ENCODE measurements at regions not wholly inside any gene's neighbourhood (a gene's known extent, or its start where the extent isn't known, plus 50 kb on each side); places are given as distances from the start of the nearest gene placed in this dataset.

DNA sequence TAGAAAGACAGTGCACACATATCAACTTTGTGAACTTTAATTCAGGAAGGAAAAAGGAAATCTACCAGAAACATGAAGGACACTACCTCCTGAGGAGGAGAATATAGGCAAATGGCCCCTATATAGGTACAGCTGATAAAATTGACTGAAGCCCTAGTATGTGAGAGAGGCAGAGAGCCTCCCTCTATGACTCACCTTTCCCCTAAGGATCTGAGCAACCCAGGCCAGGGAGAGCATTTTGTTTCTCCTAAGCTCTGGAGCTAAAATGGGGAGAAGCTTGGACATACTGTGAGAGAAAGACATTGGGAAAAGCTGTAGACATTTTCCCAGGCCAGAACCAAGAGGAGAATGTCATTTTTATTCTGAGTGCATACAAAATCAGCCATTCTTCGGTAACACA, 303.5 kb downstream of the AHR start:
- intact Hi-C loops (cut with DNase I; ENCODE audit: low total_unique reads) (no loop called here), in situ Hi-C loops (cut with MboI; ENCODE audit: low sequenced_read_pairs in 4 of 4) (no loop called here)
- H3K27me3 ChIP-seq = no peaks in the 10 kb centered on the region
- DNase-seq (no peak), ATAC-seq (no peak)
- H3K36me3 ChIP-seq = no peaks in the 10 kb centered on the region
- H3K4me3 ChIP-seq = no peak overlapping the region
- no peak for TF ChIP-seq POLR2A (IDR thresholded peaks at IDR 0.05)
- H3K4me1 ChIP-seq = no peaks in the 10 kb centered on the region
- no peak overlapping the region for H3K27ac ChIP-seq
- no peaks in the 10 kb centered on the region for H3K9me3 ChIP-seq

DNA sequence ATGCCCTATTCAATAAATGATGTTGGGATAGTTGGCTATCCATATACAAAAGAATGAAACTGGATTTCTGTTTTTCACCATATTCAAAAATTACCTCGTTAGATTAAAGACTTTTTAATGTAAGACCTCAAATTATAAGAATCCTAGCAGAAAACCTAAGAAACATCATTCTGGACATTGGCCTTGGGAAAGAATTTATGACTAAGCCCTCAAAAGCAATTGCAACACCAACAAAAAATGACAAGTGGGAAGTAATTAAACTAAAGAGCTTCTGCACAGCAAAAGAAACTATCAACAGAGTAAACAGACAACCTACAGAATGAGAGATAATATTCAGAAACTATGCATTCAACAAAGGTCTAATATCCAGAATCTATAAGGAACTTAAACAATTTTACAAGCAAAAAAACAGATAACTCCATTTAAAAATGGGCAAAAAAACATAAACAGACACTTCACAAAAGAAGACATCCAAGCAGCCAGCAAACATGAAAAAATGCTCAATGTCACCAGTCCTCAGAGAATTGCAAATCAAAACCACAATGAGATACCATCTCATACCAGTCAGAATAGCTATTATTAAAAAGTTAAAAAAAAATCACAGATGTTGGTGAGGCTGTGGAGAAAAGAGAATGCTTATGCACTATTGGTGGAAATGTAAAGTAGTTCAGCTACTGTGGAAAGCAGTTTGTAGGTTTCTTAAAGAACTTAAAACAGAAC, 309.8 kb downstream of the AHR start:
- in situ Hi-C loops (cut with MboI; ENCODE audit: low sequenced_read_pairs in 4 of 4) (no loop called here), intact Hi-C loops (cut with DNase I; ENCODE audit: low total_unique reads) (no loop called here)
- TF ChIP-seq, protein P1, sequence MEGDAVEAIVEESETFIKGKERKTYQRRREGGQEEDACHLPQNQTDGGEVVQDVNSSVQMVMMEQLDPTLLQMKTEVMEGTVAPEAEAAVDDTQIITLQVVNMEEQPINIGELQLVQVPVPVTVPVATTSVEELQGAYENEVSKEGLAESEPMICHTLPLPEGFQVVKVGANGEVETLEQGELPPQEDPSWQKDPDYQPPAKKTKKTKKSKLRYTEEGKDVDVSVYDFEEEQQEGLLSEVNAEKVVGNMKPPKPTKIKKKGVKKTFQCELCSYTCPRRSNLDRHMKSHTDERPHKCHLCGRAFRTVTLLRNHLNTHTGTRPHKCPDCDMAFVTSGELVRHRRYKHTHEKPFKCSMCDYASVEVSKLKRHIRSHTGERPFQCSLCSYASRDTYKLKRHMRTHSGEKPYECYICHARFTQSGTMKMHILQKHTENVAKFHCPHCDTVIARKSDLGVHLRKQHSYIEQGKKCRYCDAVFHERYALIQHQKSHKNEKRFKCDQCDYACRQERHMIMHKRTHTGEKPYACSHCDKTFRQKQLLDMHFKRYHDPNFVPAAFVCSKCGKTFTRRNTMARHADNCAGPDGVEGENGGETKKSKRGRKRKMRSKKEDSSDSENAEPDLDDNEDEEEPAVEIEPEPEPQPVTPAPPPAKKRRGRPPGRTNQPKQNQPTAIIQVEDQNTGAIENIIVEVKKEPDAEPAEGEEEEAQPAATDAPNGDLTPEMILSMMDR (IDR thresholded peaks at IDR 0.05 in 4 of 5, conservative IDR thresholded peaks at IDR 0.05 in 1 of 5) = no peak
- TF ChIP-seq POLR2A (IDR thresholded peaks at IDR 0.05) = no peak
- H3K4me1 ChIP-seq = no peaks in the 10 kb centered on the region
- H3K36me3 ChIP-seq = no peaks in the 10 kb centered on the region
- H3K27me3 ChIP-seq = no peaks in the 10 kb centered on the region
- ATAC-seq = no peak
- H3K27ac ChIP-seq = no peak overlapping the region
- no peak overlapping the region for H3K4me3 ChIP-seq
- no peak for DNase-seq
- H3K9me3 ChIP-seq = no peaks in the 10 kb centered on the region

DNA sequence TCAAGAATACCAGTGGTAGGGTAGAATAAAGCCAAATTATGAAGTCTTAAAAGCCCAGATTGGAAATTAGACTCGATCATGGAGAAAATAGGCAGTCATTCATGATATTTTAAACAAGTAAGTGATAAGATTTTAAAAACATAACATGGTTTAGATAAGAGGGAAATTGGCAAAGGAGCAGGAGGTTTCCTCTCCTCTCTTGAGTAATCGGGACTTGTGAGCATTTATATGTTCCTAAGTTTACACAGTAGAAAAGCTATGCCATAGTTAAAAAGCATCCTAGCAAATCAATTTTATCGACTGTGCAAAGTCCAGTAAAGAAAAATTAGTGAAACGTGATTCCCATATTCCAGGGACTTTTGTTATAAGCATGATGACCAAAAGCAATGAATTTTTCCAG, 313.2 kb downstream of the AHR start:
- Histone ChIP-seq H3K9me3 (no peaks in the 10 kb centered on the region), H3K27me3 (no peaks in the 10 kb centered on the region), H3K36me3 (no peaks in the 10 kb centered on the region), H3K4me3 (no peak overlapping the region), H3K4me1 (no peaks in the 10 kb centered on the region), H3K27ac (no peak overlapping the region)
- in situ Hi-C loops (cut with MboI; ENCODE audit: low sequenced_read_pairs in 4 of 4) (no loop called here), intact Hi-C loops (cut with DNase I; ENCODE audit: low total_unique reads) (no loop called here)
- no peak for TF ChIP-seq POLR2A (IDR thresholded peaks at IDR 0.05)
- TF ChIP-seq, protein P1 (IDR thresholded peaks at IDR 0.05 in 4 of 5, conservative IDR thresholded peaks at IDR 0.05 in 1 of 5) = no peak
- no peak for ATAC-seq
- no peak for DNase-seq

DNA sequence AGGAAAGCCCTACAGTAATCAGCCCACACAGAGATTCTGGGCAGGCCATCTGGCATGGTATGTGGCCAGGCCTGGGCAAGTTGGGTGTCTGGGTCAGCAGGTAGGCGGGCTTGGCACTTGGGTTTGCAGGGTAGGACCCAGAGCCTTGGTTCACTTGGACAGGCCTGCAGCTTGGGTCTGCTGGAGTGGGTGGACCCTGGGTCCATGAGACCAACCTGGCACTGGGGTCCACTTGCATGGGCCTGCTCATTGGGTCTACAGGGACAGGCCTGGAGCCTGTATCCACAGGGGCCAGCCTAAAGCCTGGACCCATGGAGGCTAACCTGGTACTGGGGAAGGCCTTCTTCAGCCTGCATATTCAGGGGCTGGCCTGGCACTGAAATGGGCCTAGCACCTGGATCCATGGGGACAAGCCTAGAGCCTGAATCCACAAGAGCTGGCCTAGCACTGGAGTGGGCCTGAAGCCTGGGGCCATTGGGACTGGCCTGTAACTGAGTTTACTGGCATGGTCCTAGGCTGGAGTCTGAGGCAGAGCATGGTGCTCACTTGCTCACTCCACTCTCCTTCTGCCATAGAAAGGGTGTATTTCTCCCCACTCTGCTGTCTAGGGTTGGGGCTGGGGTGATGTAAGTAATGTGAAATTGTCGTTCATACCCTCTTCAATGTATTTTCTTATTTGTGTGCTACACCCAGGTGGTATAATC, 315.0 kb downstream of the AHR start:
- intact Hi-C loops (cut with DNase I; ENCODE audit: low total_unique reads) = no loop called here
- H3K4me1 ChIP-seq = no peaks in the 10 kb centered on the region
- no peaks in the 10 kb centered on the region for H3K27me3 ChIP-seq
- DNase-seq (no peak), ATAC-seq (no peak)
- H3K4me3 ChIP-seq = no peak overlapping the region
- H3K27ac ChIP-seq = no peak overlapping the region
- in situ Hi-C loops (cut with MboI; ENCODE audit: low sequenced_read_pairs in 4 of 4) = no loop called here
- TF ChIP-seq, protein P1 (IDR thresholded peaks at IDR 0.05 in 4 of 5, conservative IDR thresholded peaks at IDR 0.05 in 1 of 5) = no peak
- TF ChIP-seq POLR2A (IDR thresholded peaks at IDR 0.05) = no peak
- no peaks in the 10 kb centered on the region for H3K36me3 ChIP-seq
- H3K9me3 ChIP-seq = no peaks in the 10 kb centered on the region

DNA sequence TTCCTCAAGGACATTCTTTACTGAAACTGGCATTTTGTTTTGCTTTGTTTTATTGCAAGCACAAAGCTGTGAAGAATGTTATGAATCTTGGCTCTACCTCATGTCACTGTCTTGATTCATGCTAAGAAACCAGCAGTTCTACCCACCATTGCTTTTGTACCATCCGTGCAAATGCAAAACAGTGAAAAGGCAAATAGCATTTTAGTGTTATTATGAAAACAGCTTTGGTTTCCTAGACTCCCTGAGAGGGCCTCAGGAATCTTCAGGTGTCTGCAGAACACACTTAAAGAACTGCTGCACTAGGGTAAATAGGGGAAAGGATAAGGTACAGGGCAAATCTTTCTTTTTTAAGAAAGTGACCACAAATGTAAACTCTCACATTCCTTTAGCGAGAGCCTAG, 318.9 kb downstream of the AHR start:
- in situ Hi-C loops (cut with MboI; ENCODE audit: low sequenced_read_pairs in 4 of 4) = no loop called here
- intact Hi-C loops (cut with DNase I; ENCODE audit: low total_unique reads) = no loop called here

More for the DNA sequence above, 318.9 kb downstream of the AHR start:
- no peak overlapping the region for H3K4me3 ChIP-seq
- no peak overlapping the region for H3K27ac ChIP-seq
- no peaks in the 10 kb centered on the region for H3K9me3 ChIP-seq
- ATAC-seq (no peak), DNase-seq (no peak)
- TF ChIP-seq, protein P1 (IDR thresholded peaks at IDR 0.05 in 4 of 5, conservative IDR thresholded peaks at IDR 0.05 in 1 of 5) = no peak
- TF ChIP-seq POLR2A (IDR thresholded peaks at IDR 0.05) = no peak
- H3K27me3 ChIP-seq = no peaks in the 10 kb centered on the region
- no peaks in the 10 kb centered on the region for H3K36me3 ChIP-seq
- H3K4me1 ChIP-seq = no peaks in the 10 kb centered on the region
